Spleen (tissue), 11 donors: ENCODE measurements at regions not wholly inside any gene's neighbourhood (a gene's known extent, or its start where the extent isn't known, plus 50 kb on each side); places are given as distances from the start of the nearest gene placed in this dataset.

ENCODE experiments used
- DNase-seq: peaks from one replicate; pipeline ENCODE4 v3.0.0-alpha.2; 2020
- H3K27ac ChIP-seq, 8 donors: fragments of 200-600 bp; sonication (generic) in 7 of 8; 1 replicate in 4 of 8; 2 replicates in 4 of 8; pipeline versions ENCODE4 v1.5.0 to v1.8.0; 2016 to 2021; ENCODE audit warnings: inconsistent platforms in 4 of 8, mild to moderate bottlenecking in 4 of 8, moderate library complexity in 1 of 8
- H3K27me3 ChIP-seq, 7 donors: fragments of 200-600 bp; sonication (generic) in 6 of 7; replicated peaks in 1 of 7; 1 replicate in 4 of 7; 2 replicates in 3 of 7; pipeline versions ENCODE4 v1.5.0 to v1.8.0; 2016 to 2021; ENCODE audit warnings: inconsistent platforms in 3 of 7, mild to moderate bottlenecking in 1 of 7
- H3K36me3 ChIP-seq, 6 donors: fragments of 200-600 bp; sonication (generic) in 5 of 6; 1 replicate in 4 of 6; 2 replicates in 2 of 6; pipeline versions ENCODE4 v1.5.0 to v1.8.0; 2016 to 2021; ENCODE audit warnings: inconsistent platforms in 2 of 6
- H3K4me1 ChIP-seq, 6 donors: fragments of 200-600 bp; sonication (generic) in 5 of 6; 1 replicate in 3 of 6; 2 replicates in 3 of 6; pipeline versions ENCODE4 v1.5.0 to v1.8.0; 2016 to 2021; ENCODE audit warnings: inconsistent platforms in 3 of 6
- H3K4me3 ChIP-seq, 8 donors: fragments of 200-600 bp; sonication (generic) in 7 of 8; 1 replicate in 4 of 8; 2 replicates in 4 of 8; pipeline versions ENCODE4 v1.5.0 to v1.8.0; 2016 to 2021; ENCODE audit warnings: inconsistent platforms in 4 of 8, mild to moderate bottlenecking in 4 of 8, moderate library complexity in 2 of 8
- H3K9me3 ChIP-seq, 8 donors: fragments of 200-600 bp; sonication (generic) in 7 of 8; 1 replicate in 4 of 8; 2 replicates in 4 of 8; pipeline versions ENCODE4 v1.5.0 to v1.8.0; 2016 to 2021; ENCODE audit warnings: inconsistent platforms in 4 of 8
- CTCF ChIP-seq, 11 experiments: fragments of 200-600 bp in 7 of 11; fragments of 450-650 bp in 4 of 11; sonication (generic) in 4 of 11; IDR thresholded peaks in 8 of 11; conservative IDR thresholded peaks in 3 of 11; 1 replicate in 7 of 11; 2 replicates in 4 of 11; pipeline versions ENCODE4 v1.4.0 to v1.8.0; 2016 to 2021; ENCODE audit warnings: antibody characterized with exemption in 11 of 11, inconsistent platforms in 4 of 11, mild to moderate bottlenecking in 1 of 11
- POLR2A ChIP-seq, 3 donors: fragments of 450-650 bp; IDR thresholded peaks; one replicate each; pipeline ENCODE4 v1.5.1; 2017; ENCODE audit warnings: antibody characterized with exemption in 3 of 3, mild to moderate bottlenecking in 1 of 3
- POLR2AphosphoS5 ChIP-seq, 3 donors: sonication (generic); formaldehyde crosslinking; IDR thresholded peaks; one replicate each; pipeline ENCODE4 v1.5.1; 2017; ENCODE audit warnings: antibody characterized with exemption in 3 of 3
- WGBS, 5 donors: extraction: QIAGEN DNeasy Blood & Tissue Kit in 3 of 5; methylation state at CpG; one replicate each; pipeline versions ENCODE4 v1.1.5 to v1.1.7; 2013 to 2018; 5-methylcytosine and 5-hydroxymethylcytosine counted together
- intact Hi-C: fragments of 100-400 bp; cut with DNase I; formaldehyde crosslinking; loops from one replicate; pipeline ENCODE4 v1.15.0; 2023; ENCODE audit warnings: low total_unique reads
- donor health status: healthy with polysubstance abuse.
- donor health status: DM: no; HTN: no; CAD: no; lungs with moderate emphysema.
- donor health status: DM: no; HTN: no; CAD: no.
- donor health status: Bipolar disorder and iron deficiency.
- donor health status: healthy.
- donor health status: DM: no; HTN: no; CAD: no.
- donor health status: DM: yes; HTN: yes; CAD: no.

- no peaks in the 10 kb centered on the region for H3K9me3 ChIP-seq
- H3K27ac ChIP-seq: no peak overlapping the region
- no peak for DNase-seq
- TF ChIP-seq POLR2AphosphoS5 (IDR thresholded peaks at IDR 0.05) (no peak), CTCF (IDR thresholded peaks at IDR 0.05 in 8 of 11, conservative IDR thresholded peaks at IDR 0.05 in 3 of 11) (no peak), POLR2A (IDR thresholded peaks at IDR 0.05) (no peak)
- intact Hi-C loops: no loop called here
- no peaks in the 10 kb centered on the region for H3K27me3 ChIP-seq
- H3K4me3 ChIP-seq: no peak overlapping the region
- H3K4me1 ChIP-seq: no peaks in the 10 kb centered on the region
- H3K36me3 ChIP-seq: no peaks in the 10 kb centered on the region
- 88 to 98% (median 91%) methylated on average over 1 of the region's 1 CpG for WGBS, 5 donors
These were observed 136.3 kb downstream of the DIPK2A start for GRCh38 chr3:144107923-144108322.

GRCh38 chr3:144109944-144110343, 138.3 kb downstream of the DIPK2A start:
- no peak for DNase-seq
- Histone ChIP-seq H3K4me1 (no peaks in the 10 kb centered on the region), H3K36me3 (no peaks in the 10 kb centered on the region), H3K27ac (no peak overlapping the region), H3K9me3 (no peaks in the 10 kb centered on the region), H3K4me3 (no peak overlapping the region), H3K27me3 (no peaks in the 10 kb centered on the region)
- WGBS, 5 donors: 54 to 76% (median 67%) methylated on average over 3 of the region's 3 CpGs
- TF ChIP-seq CTCF (IDR thresholded peaks at IDR 0.05 in 8 of 11, conservative IDR thresholded peaks at IDR 0.05 in 3 of 11): no peak
- intact Hi-C loops: no loop called here

GRCh38 chr3:144112036-144112435, 140.4 kb downstream of the DIPK2A start:
- no peaks in the 10 kb centered on the region for H3K4me1 ChIP-seq
- no peaks in the 10 kb centered on the region for H3K36me3 ChIP-seq
- H3K27me3 ChIP-seq: no peaks in the 10 kb centered on the region
- H3K4me3 ChIP-seq: no peak overlapping the region
- TF ChIP-seq CTCF (IDR thresholded peaks at IDR 0.05 in 8 of 11, conservative IDR thresholded peaks at IDR 0.05 in 3 of 11) (no peak), POLR2AphosphoS5 (IDR thresholded peaks at IDR 0.05) (no peak), POLR2A (IDR thresholded peaks at IDR 0.05) (no peak)
- WGBS, 5 donors: 78 to 92% (median 89%) methylated on average over 2 of the region's 2 CpGs
- H3K9me3 ChIP-seq: no peaks in the 10 kb centered on the region
- DNase-seq: no peak
- intact Hi-C loops: no loop called here
- no peak overlapping the region for H3K27ac ChIP-seq

- TF ChIP-seq POLR2AphosphoS5 (IDR thresholded peaks at IDR 0.05): no peak
- no peak for TF ChIP-seq CTCF (IDR thresholded peaks at IDR 0.05 in 8 of 11, conservative IDR thresholded peaks at IDR 0.05 in 3 of 11)
- TF ChIP-seq POLR2A (IDR thresholded peaks at IDR 0.05): no peak
- WGBS, 5 donors: 89 to 98% (median 91%) methylated on average over 3 of the region's 3 CpGs
- Histone ChIP-seq H3K9me3 (no peaks in the 10 kb centered on the region), H3K27ac (no peak overlapping the region), H3K27me3 (no peaks in the 10 kb centered on the region), H3K36me3 (no peaks in the 10 kb centered on the region), H3K4me1 (no peaks in the 10 kb centered on the region), H3K4me3 (no peak overlapping the region)
- intact Hi-C loops: no loop called here
- no peak for DNase-seq
These were observed 140.8 kb downstream of the DIPK2A start for GRCh38 chr3:144112437-144112836.
